IPS-NIHi7 (cell line): ENCODE measurements at regions not wholly inside any gene's neighbourhood (a gene's known extent, or its start where the extent isn't known, plus 50 kb on each side); places are given as distances from the start of the nearest gene placed in this dataset.

Experiments
- DNase-seq: peaks from one replicate; pipeline ENCODE4 v3.0.0; 2012; ENCODE audit warnings: mixed read lengths; ENCODE audit errors: extremely low spot score

DNA sequence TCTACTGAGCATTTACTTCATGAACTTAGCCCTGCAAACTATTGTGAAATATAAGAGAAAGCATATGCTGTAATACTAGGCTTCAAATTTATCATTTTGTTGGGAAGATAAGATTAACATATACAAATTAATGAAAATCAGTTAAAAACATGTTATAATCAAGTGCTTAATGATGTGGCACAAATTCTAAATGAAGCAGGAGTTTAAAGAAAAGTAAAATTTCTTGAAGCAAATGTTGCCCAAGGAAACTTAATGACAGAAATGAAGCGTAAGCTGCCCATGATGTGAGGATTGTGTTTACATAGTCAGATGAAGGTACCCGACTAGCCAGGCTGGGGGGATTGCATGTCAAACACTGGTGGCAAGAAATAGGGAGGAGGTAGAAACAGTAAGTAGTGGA lies 103.1 kb upstream of the GAP43 start:
- no peak for DNase-seq

DNA sequence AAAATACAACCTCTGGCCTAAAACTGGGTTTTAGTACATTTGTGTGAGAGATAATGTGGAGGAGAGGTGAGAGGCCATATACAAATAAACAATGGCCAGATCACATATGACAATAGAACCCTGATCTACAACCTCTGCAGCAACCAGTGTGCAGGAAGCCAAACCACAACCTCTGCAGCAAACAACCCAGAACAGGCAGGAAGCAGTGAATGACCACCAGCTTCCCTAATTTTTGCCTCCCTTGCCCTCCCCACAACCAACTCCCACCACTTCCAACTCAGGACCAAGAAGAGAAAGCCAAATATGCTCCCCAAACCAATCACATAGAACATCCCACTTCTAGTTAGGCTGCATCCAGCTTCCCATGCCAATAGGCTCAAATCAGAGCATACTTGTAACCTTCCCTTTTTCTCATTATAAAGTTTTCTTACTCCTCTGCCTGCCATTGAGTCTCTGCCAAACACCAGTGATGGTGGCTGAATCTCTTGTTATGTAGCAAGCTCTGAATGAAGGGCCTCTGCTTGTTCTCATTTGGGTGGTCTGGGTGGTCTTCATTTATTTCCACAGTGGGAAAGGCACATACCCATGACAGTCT lies 102.6 kb upstream of the GAP43 start:
- no peak for DNase-seq

DNA sequence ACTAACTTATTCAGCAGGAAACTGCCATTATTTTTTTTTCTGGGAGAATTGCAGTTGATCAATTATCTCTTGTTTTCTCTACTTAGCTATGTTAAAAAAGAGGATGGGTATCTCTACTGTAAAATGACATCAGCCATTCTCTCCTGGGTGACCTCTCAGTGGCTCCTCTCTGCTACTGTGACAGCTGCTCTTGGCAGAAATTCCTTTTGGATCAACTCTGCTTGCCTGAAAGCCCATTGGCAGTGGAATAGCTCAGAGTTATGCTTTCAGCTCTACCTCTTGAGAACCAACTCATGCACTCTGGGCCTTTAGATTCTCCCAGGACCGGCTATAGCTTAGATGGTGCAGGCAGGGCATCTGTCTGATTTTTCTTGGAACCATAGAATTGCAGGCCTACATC lies 99.9 kb upstream of the GAP43 start:
- DNase-seq, result no peak

DNA sequence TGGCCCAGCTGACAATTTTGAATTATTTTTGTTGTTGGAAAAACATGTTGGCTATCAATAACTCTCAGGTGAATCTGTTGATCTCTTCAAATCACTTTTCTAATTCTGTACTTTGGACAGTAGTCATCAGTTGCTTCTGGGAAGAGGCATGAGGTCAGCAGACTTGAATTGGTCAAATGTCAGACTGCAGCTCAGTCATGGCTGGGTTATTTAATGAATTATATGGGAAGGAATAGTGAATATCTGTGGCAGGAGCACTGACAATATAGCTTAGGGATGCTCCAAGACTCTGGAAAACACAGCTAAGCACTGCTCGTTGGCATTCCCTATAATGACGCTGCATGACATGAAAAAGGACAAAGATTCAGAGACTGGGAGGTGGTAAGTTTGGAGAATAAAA lies 98.8 kb upstream of the GAP43 start:
- no peak for DNase-seq

DNA sequence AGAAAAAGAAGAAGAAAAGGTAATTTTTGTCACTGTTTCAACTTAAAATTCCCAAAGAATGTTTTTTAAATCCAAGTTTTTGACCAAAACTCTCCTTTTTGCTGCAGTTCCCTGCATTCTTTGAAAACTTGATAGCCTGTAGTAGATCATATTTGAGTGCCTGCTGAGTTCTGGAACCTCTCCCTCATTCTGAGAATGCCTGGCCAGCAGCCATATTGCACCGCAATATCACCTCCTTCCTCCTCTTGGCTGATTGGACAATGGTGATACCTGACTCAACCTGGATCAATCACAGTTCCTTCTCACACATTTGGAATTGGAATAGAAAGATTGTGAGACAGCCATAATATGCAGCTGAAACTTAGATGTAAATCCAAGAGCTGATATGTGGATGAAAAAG lies 97.6 kb upstream of the GAP43 start:
- no peak for DNase-seq

DNA sequence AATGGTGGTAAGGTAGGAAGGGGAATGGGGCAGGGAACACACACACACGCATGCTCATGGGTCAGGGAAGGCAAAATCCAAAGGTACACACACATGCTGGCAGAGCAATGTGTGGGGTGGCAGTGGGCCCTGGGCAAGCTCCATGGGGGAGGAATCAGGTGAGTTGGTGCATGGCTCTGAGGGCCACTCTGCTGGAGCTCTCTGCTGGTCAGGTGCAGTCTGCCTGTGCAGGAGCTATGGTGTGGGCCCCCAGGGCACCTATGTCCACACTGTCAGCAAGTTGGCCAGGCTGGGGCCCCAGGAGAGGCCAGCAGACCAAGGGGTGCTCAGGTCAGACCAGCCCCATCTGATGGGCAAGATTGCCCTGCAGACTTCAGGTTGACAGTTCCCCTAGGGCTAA lies 90.1 kb upstream of the GAP43 start:
- DNase-seq, result no peak

DNA sequence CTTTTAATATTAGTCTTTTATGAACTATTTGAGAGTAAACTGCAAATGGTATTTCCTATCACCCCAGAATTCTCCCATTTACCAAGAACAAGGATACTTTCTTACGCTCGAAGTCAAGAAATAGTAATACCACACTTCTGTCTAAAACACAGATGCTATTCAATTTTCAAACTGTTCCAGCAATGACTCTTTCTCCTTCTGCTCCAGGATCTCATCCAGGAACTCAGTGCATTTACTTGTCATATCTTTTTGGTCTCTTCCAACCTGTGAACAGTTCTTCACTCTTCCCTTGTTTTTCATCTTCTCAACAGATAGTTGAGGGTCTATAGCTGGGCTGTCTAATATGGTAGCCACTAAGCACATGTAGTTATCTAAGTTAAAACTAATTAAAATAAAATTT lies 87.1 kb upstream of the GAP43 start:
- DNase-seq, result no peak

DNA sequence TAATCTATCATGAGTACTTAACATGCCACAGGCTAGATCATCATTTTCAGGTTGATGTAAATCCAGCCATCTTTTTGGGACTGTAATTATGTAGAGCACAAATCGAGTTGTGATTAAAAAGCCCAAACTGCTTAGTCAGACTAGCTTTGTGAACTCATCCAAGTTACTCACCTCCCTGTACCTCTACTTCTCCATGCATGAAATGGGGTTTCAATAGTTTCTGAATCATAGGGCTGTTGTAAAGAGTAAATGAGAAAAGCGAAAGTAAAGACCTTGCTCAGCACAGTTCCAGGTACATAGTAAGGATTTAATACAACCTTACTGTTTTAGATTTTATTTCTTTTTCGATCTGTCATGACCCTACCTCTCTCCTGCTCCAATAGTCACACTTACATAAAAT lies 85.6 kb upstream of the GAP43 start:
- DNase-seq, result no peak

DNA sequence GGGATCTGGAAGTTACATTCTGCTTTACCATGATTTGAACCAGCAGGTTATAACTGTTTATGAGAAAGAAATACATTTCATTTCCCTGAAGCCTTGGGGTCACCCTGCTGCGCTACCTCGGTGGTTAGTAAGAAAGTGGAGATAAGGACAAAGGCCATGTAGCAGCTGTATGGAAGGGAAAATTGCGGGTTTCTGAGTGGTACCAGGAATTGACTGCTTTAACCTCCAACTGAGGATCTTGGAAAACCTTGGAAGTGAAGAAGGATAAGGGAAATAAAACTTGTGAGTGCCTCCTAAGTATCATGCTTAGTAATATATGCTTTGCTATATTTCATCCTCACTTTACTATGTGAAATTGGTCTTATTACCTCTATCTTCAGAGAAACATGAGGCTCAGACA lies 76.1 kb upstream of the GAP43 start:
- no peak for DNase-seq

DNA sequence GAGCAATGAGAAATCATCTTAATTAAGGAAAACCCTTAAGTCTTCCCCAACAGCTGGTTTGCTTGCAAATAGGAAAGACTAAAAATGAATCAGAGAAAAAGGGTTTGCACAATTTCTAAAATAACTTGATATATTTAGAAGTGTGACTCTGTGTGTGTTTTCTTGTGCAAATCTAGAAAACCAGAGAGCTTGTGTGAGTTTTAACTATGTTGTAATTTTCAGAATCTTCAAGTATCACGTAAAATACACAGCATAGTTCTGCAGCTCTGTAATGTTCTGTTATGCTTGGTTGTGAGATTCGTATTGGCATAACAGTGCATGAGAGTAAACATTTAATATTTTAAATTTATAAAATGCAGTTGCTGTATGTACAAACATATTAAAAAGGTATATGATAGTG lies 74.7 kb upstream of the GAP43 start:
- no peak for DNase-seq

DNA sequence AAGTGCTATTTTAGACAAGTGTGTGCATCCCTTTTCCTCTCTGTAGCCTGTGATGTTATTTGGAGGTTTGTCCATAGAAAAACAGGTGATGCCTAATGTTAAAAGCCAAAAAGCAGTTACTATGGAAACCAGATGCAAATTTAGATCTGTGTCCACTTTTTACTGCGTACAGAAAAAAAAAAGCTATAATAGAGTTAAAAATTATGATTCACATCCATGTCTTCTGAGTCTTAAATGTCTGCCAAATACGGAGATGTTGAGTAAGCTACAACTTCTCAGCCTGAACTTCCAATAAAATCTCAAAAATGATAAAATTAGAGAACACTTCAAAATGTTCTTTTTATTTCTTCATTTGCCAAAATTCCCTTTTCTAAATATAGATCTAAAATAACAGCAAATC lies 74.2 kb upstream of the GAP43 start:
- no peak for DNase-seq

DNA sequence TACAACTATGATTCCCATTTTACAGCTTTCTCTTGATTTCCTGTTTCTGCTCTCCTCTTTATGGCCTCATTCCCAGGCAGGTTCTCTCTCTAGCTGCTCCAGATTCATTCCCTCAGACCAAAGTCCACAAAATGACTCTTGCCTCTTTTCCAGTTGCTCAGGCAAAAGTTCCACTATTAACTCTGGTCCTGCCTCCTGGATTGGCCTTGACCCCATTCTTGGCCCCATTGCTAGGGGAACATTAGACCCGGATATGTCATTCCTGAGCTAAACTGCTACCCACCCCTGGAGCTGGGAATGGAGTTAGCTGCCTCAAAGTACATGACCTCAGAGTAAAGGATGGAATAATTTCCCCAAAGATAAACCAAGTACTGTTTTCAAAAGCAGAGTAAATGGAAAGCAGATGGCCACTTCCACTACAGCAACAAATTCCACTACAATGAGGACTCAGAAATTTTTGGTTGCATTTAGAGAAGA lies 73.0 kb upstream of the GAP43 start:
- no peak for DNase-seq

DNA sequence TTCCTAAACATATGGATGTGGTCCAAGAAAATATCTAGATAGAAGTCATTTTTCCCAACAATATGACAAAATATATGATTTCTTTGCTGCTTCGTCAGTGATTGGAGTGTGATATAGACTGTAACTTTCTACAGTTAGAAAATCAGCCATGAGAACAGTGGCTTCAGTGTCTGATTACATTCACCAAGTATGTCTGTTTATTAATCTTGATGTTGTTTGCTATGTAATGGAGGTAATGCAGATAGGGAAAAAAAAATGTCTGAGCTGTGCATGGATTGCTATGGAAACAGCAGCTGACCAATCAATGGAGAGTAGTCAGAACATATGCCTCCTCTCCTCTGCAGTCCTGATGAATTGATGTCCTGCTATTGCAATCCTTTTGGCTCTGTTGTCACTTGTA lies 72.3 kb upstream of the GAP43 start:
- no peak for DNase-seq

DNA sequence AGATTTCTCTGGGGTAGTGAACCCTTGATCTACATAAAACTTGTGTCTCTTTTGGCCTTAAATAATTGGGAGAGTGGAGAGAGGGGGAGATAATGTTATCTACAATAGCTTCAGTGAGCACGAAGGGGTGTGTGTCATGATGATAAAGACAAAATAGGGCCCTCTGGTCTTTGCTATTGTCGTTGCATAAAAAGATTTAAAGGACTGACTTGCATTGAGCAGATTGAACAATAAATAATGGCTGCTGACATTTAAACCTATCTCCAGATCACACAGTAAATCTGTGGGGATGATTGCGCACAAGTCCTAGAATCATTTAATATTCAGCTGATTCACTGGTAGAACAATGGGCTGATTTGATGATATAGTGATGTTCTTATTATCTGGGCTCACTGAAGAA lies 71.3 kb upstream of the GAP43 start:
- DNase-seq, result no peak

DNA sequence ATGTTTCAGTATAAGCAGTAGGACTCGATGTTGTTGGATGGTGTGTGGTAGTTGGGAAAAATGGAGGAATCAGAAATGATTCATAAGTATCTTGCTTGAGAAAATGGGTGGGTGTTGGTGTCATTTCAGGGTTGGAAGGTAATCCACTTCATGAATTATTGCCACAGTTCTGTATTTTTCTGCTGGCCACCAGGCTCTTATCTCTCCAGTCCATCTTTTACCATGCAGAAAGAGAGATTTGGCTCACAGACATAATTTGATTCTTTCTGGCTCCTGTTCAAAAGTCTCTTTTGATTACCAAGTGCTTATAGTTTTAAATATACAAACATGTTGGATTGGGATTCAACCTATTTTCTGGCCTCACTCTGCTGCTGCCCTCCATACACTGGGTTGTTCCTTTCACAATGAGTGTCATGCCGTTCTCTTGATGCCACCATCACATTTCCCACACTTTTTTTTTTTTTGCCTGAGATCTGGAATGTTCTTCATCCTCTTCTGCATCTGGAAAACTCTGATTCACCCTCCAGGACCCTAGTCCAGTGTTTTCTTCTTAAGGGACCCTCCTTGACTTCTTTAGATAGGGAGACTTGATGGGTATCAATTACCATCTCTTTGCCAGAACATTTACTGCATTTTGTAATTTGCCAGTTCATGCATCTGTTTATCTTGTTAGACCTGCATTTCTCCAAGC lies 69.4 kb upstream of the GAP43 start:
- DNase-seq, result no peak

DNA sequence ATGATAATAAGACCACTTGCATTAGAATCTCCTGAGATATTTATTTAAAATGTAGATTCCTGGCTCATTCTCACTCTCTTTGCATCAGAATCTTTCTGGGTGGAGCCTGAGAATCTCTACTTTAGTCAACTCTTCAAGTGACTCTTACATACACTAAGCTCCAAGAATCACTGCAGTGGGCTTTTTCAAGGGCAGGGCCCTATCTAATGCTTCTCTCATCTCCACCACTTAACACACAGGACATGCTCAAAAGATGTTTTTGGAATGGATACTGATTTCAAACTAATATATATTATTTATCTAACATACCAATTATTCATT lies 68.9 kb upstream of the GAP43 start:
- DNase-seq, result no peak

DNA sequence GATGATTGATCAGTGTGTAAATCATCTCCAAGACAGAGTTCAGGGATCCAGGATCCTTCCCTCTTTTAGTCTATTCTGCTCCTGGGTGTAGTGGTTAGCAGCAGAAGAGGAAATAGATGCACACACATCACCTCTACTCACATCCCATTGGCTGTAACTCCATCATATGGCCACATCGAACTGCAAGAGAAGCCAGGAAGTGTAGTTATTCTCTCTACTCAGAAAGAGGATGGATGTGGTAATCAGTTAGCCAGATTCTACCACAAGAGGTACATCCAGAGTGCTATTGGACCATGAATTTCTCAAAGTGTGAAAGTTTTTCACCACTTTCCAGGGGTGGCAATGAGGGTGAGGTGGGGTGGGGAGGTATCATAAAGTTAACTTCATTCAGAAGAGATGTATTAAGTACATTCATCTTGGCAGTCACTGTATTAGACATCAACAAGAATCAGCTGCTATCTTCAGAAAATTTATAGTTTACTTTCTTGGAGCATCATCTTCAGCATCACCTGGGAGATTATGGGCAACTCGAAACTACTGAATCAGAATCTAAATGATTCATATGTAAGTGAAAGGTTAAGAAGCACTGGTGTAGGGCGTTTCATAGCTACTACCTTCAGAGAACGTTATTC lies 60.6 kb upstream of the GAP43 start:
- DNase-seq, result no peak

DNA sequence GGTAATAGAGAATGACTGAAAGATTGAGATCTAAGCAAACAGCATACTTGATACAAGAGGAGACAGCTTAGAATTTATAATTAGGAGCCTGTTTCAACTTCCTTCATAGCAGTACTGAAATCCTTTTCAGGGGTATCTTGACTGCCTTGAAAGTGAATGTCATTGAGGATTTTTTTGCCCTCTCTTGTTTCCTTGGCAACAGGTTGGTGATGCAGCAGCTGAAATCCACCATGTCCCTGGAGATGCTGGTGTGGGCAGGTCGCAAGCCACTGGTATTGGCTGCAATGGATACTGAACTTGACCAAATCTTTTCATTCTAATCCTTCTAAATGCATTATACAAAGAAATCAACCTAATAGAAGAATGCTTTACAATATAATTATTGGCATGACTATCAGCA lies 59.3 kb upstream of the GAP43 start:
- no peak for DNase-seq

DNA sequence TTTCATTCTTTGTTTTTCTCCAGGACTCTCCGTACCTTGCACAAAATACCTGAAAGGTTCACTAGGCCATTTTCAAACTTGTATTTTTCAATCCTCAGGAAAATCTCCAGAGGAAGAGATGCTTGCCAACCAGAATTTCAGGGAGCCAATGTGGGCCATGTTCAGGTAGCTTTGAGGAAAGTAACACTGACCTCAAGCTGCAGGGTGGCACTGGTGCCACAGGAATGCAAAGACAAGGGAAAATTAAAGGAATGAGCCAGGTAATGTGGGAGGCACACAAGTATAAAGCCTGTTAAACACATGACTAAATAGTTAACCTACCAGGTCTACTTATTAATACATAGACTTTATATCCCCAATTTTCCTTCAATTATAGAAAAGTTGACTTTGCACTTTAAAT lies 51.9 kb upstream of the GAP43 start:
- DNase-seq, result no peak
